Germinal center (tissue), 1 donor: ENCODE measurements at regions not wholly inside any gene's neighbourhood (a gene's known extent, or its start where the extent isn't known, plus 50 kb on each side); places are given as distances from the start of the nearest gene placed in this dataset.
"Not testable (repeated sequence)": the region's sequence is repeated elsewhere in the genome, so short reads cannot be mapped to it uniquely, and the experiment has no call there.

Source experiments
- DNase-seq: peaks from one replicate; pipeline ENCODE4 v3.0.0; 2012; ENCODE audit warnings: mixed read lengths, low spot score

DNA sequence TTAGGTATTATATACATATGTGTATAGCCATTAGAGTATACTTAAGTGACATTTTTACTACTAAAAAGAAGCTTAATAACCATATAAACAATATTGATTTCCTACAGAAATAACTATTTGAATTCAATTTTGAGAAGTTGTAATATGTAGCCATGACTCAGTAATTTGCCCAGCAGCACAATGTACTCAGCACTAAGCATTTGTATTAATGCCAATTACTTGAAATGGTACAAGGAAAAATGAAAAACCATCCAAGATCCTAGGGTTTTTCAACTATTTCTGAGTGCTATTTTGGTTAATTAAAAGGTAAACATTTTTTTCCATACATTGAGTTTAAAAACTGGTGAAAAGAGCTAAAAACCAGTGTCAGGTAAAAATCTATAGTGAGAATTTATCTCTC lies 324.0 kb downstream of the KCNJ3 start:
- no peak for DNase-seq

DNA sequence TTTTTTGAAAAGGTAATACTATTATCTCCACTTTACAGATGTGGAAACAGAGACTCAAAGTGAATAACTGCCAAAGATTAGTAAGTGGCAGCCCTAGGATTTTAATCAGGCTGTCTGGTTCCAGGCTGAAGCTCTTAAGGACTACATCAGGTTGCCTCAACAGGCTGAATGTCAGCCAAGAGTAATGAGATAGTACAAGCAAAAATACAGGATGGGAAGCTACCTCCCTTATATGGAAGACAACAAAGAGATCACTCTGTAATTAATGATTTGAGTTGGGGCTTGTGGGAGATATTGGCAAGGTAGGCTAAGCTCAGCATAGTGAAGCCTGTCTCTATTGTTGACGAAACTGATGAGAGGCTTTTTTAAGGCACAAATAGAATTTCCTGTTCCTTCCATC lies 323.1 kb downstream of the KCNJ3 start:
- DNase-seq = no peak

DNA sequence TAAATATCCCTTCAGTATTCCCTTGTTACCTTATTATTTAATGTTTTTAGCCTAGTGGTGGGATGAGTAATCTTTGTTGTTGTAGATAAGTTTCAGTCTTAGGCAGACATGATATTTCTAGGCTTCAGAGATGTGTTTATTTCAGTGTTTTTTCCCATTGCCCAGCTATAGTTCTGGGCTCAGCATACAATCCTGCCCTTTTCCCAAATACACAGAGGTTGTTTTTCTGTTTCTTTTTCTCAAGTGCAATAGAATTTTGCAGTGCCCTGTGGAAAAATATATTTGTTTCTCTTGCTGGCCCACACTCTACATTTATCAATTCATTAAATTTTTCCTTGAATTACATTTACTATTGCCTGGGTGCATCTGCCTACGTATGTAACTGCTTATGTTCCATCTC lies 321.8 kb downstream of the KCNJ3 start:
- DNase-seq = no peak

- DNase-seq = no peak
Observed at GRCh38 chr2:155010925-155011324, 312.4 kb downstream of the KCNJ3 start.

DNA sequence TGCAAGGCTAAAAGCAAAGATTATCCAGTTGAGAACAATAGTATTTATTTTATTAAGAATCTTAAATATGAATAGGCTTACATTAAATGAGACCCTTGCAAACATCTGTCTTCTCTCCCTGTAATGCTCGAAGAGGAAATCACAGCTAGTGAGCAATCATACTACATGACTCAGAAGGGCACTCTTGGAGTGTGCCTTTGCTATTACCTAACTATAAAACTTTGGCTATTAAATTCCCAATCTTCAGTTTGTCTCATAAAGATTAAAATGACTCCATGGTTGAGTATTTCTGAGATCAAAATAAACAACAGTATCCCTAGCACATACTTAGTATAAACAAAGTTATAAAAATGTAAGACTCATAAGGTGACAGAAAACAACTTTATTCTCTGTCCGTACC lies 296.9 kb downstream of the KCNJ3 start:
- no peak for DNase-seq

GRCh38 chr2:154992826-154993225 lies 294.3 kb downstream of the KCNJ3 start:
- no peak for DNase-seq

DNA sequence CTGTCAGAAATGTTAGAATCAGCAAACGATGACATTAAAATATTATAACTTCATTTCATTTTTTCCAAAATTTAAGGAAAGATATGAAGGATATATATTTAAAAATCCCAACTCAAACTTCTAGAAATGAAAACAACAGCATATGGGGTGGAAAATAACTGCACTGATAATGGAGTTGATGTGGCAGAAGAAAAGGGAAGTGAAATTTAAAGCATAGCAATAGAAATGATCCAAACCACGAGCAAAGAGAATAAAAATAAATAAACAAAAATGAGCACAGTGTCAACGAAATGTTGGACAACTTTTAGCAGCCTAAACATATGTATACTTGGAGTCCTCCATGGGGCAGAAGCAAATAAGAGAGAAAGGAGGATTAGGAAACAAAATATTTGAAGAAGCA lies 280.2 kb downstream of the KCNJ3 start:
- no peak for DNase-seq

DNA sequence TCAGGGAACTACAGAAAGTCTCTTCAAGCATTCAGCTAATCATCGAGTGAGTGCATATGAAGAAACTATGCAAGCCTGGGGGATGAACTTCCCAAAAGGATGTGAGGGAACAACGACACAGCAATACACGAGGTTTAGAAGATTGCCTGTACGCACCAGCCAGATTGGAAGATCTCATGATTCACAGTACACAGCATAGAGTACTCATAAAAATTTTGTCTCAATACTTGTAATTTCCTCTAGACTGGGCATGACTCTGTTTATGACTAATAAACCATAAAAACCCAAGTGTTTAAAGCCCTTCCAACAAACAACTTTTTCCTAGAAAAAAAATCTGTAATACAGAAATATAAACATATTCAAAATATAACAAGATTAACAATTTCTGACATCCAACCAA lies 279.7 kb downstream of the KCNJ3 start:
- DNase-seq = no peak

- DNase-seq = no peak
Observed at GRCh38 chr2:154974041-154974440, 275.5 kb downstream of the KCNJ3 start.

DNA sequence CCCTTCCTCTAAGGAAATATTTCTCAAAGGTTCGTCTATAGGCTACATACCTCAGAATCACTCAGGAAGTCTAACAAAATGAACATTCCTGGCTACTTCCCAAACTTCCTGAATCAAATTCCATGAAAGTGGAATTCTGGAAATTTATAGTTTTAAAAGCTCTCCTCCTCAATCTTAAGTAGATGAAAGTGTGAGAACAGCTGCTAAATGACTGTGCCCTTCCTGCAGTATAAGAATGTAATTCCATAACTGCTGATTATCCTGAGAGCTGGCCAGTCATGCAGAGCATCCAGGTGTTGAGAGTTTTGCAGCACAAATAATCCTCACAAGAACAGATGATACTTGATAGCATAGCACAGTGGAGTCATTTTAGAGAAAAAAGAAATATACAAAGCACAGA lies 265.0 kb downstream of the KCNJ3 start:
- DNase-seq = no peak

DNA sequence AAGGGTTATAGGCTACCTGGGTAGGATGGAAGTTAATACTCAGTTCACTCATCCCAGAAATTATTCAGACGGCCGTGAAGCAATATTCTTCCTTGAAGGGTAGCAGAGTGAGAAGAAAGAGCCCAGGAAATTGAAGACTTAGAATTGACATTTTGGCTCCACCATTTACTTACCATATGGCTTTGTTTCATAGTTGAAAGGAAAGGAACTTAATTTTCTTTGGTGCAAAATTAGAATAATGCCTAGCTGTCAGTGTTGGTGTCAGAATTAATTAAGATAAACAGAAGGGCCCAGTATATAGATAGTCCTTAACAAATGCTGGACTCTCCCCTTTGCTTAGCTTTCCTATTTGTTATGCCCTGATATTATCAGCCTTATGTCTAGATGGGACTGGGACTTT lies 263.2 kb downstream of the KCNJ3 start:
- no peak for DNase-seq

DNA sequence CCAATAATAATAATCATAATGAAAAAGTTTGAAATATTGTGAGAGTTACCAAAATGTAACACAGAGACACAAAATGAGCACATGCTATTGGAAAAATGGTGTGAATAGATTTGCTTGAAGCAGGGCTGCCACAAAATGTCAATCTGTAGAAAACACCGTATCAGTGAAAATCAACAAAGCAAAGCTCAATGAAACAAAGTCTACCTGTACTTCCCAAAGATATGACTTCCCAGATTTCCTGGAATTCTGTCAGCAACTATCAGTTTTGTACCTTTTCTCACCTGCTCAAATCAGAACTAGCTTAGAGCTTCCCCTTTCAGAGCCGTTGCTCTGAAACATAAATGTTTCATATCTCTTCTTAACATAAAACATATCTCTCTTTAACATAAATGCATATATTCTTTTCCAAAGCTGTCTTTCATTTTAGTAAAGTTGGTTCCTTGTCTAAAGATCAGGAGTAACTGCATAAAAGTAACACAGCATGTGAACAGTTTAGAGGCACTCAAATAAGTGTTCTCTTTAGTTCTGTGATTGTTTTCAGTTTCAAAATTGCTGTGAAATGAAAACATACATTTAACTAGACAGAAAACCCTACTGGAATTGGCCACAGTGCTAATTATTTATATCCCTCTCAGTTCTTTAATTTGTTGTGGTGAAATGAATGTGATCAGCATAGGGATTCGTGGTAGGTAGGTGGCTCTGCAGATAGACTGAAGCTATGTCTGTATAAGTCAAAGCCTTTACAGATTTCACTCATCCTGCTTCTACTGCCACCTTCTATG lies 262.5 kb downstream of the KCNJ3 start:
- no peak for DNase-seq

- no peak for DNase-seq
Observed at GRCh38 chr2:154952346-154952980, 254.0 kb downstream of the KCNJ3 start.

- not testable (repeated sequence) for DNase-seq
Observed at GRCh38 chr2:154947416-154947815, 248.9 kb downstream of the KCNJ3 start.

DNA sequence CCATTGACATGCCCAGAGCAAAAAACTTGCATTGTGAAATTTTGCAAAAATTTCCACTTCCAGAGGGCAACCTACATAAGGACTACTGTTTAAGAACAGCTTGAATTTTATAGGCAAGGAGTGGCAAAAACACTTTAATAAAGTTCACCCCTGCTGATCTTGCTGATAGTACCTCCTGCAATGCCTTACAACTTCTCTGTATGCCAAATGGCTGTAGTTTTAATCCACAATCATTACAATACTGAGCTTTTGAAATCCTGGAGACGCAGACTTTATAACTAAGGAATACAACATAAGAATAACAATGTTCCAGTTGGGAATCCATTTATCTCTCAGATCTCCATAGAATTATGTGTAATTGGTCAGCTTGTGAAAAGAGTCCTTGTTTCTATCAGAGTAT lies 247.5 kb downstream of the KCNJ3 start:
- no peak for DNase-seq

DNA sequence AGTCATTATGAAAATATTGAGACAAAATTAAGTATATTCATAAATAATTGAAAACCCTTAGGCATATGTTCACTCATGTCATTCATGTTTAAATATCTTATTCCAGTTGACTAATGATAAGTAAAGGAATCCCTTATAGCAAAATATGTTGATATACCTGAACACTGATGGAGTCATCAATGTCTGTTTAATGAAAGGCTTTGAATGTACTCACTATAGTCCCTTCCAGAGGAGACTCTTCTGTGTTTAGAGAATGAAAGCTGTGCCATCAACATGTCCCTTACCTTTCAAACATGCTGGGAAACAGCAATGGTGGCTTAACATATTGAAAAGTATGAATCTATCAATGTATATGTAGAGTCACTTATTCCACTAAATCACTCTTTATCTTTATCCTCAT lies 242.9 kb downstream of the KCNJ3 start:
- no peak for DNase-seq

DNA sequence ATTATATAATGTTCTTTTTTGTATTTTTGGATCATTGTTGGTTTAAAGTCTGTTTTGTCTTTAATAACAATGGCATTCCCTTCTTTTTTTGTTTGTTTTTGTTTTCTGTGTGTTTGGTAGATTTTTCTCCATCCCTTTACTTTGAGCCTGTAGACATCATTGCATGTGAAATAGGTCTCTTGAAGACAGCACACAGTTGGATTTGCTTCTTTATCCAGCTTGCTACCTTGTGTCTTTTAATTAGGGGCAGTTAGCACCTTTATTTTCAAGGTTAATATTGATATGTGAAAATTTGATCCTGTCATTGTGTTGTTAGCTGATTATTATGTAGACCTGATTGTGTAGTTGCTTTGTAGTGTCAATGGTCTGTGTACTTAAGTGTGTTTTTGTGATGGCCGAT lies 235.7 kb downstream of the KCNJ3 start:
- no peak for DNase-seq

GRCh38 chr2:154924531-154924930 lies 226.0 kb downstream of the KCNJ3 start:
- DNase-seq = no peak

DNA sequence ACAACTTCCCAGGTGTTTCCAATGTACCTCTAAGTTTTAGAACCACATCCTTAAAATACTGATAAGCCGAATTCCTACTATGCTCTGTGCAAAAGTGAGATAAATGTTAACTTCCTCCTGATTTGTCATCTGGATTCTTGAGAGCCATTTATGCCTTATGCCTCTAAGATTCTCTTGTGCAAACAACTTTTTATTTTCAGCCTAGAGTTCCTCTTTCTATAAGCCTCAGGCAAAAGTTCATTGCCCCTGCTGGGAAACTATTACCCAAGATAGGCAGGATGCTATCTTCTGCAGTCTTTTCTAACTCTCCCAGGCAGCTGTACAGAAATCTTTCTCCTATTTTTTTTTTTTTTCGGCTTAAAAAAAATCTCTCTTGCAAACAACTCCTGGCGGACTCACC lies 216.1 kb downstream of the KCNJ3 start:
- DNase-seq = no peak

DNA sequence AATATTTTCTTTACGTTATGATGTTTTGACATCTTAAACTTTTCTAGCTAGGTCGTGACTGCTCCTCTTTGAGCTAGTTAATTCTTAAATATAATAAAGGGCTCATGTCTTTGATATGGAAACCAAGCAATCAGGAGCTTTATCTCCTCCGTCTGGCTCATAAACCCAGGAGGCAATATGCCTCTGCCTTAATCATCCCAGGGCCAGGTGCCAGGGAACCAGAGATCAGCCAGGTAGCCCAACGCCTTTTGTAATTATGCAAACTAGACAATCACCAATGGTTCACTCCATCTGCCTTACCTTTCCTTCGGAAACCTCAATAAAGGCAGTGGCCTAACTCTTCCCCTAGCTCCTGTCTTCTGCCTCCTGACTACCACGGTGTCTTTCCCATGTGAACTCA lies 213.7 kb downstream of the KCNJ3 start:
- DNase-seq = no peak

DNA sequence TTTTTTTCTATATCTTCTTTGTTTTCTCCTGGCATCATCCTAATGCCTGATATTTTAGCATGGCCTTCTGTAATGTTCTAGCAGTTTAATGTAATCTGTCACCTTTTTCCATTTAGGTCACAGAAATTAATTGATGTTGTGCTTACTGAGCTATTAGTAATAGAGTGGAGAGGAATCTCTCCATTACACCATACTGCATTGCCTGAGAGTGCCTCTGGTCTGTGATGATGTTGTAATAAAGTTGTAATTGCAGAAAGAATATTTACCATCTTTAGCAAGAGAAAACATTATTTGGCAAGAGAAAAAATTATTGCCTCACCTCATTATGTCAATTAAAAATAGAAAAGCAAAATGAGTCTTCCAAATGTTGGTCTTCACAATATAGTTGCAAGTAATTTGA lies 213.2 kb downstream of the KCNJ3 start:
- DNase-seq = no peak

DNA sequence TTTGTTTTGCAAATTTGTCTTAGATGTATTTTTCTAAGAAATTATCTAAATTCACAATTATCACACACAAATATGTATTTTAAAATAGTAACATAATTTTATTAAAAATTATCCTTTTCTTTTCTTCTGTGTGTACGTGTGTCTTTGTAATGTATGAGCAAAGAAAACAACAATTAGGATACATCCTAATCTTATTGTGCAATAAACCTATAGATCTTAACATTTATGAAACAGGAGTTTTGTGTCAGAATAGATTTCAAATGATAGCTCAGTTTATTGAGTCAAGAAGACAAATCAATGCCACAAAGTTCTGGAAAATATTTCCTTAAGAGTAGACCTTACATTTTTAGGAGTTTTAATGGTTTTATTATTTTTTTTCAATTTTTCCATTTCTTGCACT lies 212.2 kb downstream of the KCNJ3 start:
- DNase-seq = no peak

- DNase-seq = no peak
Observed at GRCh38 chr2:154908327-154908726, 209.8 kb downstream of the KCNJ3 start.
